ENCODE measurements at regions not wholly inside any gene's neighbourhood (a gene's known extent, or its start where the extent isn't known, plus 50 kb on each side); places are given as distances from the start of the nearest gene placed in this dataset.

DNA sequence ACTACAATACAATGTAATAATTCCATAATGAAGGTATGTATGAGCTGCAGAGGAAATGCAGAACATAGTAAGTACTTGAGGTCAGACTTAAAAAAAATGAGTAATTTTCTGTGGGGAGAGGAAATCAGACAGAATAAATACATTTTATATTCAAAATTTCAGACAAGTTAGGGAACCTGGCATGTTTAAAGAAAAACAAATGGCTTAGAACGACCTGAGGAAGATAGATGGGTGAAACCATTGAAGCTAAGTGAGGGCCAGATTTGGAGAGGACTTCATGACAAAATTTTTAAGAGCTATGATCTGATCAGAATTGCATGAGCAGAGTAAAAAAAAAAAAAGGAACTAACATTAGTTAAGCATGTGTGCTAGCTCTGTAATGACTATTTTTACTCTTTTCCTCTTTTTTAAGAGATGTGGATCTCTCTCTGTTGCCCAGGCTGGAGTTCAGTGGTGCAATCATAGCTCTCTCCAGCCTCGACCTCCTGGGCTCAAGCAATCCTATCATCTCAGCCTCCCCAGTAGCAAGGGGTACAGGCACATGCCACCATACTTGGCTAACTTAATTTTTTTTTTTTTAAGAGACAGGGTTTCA lies 157.6 kb upstream of the PDE3A start (continued):
- TF ChIP-seq, protein P1, sequence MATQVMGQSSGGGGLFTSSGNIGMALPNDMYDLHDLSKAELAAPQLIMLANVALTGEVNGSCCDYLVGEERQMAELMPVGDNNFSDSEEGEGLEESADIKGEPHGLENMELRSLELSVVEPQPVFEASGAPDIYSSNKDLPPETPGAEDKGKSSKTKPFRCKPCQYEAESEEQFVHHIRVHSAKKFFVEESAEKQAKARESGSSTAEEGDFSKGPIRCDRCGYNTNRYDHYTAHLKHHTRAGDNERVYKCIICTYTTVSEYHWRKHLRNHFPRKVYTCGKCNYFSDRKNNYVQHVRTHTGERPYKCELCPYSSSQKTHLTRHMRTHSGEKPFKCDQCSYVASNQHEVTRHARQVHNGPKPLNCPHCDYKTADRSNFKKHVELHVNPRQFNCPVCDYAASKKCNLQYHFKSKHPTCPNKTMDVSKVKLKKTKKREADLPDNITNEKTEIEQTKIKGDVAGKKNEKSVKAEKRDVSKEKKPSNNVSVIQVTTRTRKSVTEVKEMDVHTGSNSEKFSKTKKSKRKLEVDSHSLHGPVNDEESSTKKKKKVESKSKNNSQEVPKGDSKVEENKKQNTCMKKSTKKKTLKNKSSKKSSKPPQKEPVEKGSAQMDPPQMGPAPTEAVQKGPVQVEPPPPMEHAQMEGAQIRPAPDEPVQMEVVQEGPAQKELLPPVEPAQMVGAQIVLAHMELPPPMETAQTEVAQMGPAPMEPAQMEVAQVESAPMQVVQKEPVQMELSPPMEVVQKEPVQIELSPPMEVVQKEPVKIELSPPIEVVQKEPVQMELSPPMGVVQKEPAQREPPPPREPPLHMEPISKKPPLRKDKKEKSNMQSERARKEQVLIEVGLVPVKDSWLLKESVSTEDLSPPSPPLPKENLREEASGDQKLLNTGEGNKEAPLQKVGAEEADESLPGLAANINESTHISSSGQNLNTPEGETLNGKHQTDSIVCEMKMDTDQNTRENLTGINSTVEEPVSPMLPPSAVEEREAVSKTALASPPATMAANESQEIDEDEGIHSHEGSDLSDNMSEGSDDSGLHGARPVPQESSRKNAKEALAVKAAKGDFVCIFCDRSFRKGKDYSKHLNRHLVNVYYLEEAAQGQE (IDR thresholded peaks at IDR 0.05; ENCODE audit: low read depth) = no peak
- TF ChIP-seq ELF1 (IDR thresholded peaks at IDR 0.05; ENCODE audit: borderline replicate concordance, low read depth) = no peak
- TF ChIP-seq EZH2 (IDR thresholded peaks at IDR 0.05) = no peak

DNA sequence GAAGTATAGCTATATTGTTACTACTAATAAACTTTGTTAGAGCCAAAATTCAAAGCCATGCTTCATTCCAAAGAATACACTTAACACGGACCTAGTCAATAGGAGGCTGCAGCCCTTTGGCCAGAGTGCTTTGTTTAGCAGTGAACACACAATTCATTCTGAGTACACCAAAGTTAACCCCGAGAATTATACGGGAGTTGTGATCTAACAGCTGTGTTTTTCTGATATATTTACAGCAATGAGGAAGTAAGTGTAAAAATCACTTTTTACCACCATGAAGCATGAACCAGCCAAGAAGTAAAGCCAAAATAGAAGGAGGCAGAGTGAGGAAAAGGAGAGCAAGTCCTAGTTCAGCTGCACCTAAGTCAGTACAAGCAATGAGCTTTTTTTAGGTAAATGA lies 156.8 kb upstream of the PDE3A start:
- Histone ChIP-seq H3K4me2 (ENCODE audit: low read length) (no peak overlapping the region), H3K4me3 (replicated peaks in 1 of 2; ENCODE audit: low read depth in 1 of 2, low read length in 2 of 2) (no peak overlapping the region), H3K9ac (ENCODE audit: low read length) (no peak overlapping the region), H3K36me3 (ENCODE audit: control insufficient read depth in 1 of 2, insufficient read depth in 2 of 2, low read length in 2 of 2) (no peaks in the 10 kb centered on the region), H3K27me3 (ENCODE audit: insufficient read depth, low read length) (no peaks in the 10 kb centered on the region), H4K20me1 (ENCODE audit: insufficient read depth) (no peaks in the 10 kb centered on the region), H3K4me1 (ENCODE audit: control insufficient read depth in 1 of 2, insufficient read depth in 2 of 2, low read length in 2 of 2) (peaks cover 14 to 16% of the 10 kb centered on the region in 2 experiments), H3K9me2 (ENCODE audit: insufficient read depth) (no peaks in the 10 kb centered on the region), H2AFZ (ENCODE audit: low read depth, low read length, poor library complexity, severe bottlenecking) (no peak overlapping the region), H3K27ac (ENCODE audit: low read depth, low read length) (no peak overlapping the region), H3K79me2 (ENCODE audit: insufficient read depth, low read length) (no peaks in the 10 kb centered on the region), H3K9me3 (ENCODE audit: control insufficient read depth in 1 of 2, insufficient read depth in 1 of 2, low read depth in 1 of 2, low read length in 2 of 2) (no peaks in the 10 kb centered on the region)
- no TSS peak for BruUV-seq (replicated peaks)
- CTCF ChIA-PET = interaction anchor here (0.9 kb wide), 1 partner anchor 296 kb away, joined by 3 read pairs; no protein-coding TSS in a partner anchor
- ATAC-seq (no peak), DNase-seq (ENCODE audit: low read depth, low spot score) (no peak)
- RAD21 ChIA-PET (ENCODE audit: low non-redundant PET in 1 of 2, low total read pairs in 2 of 2, uncharacterized antibody in 2 of 2, unreplicated experiment in 2 of 2) = no interaction called here
- intact Hi-C loops (cut with micrococcal nuclease) = no loop called here
- POLR2A ChIA-PET = no interaction called here
- TF ChIP-seq, protein P2, sequence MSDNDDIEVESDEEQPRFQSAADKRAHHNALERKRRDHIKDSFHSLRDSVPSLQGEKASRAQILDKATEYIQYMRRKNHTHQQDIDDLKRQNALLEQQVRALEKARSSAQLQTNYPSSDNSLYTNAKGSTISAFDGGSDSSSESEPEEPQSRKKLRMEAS (IDR thresholded peaks at IDR 0.05) = no peak
- no peak for TF ChIP-seq YY1 (IDR thresholded peaks at IDR 0.05; ENCODE audit: extremely low read depth, insufficient replicate concordance, low read depth, low read length)
- TF ChIP-seq FOSL1 (IDR thresholded peaks at IDR 0.05; ENCODE audit: low read depth) = no peak
- TF ChIP-seq POLR2A (IDR thresholded peaks at IDR 0.05; ENCODE audit: borderline replicate concordance, extremely low read depth, insufficient read depth, insufficient read length) = no peak
- TF ChIP-seq EGR1 (IDR thresholded peaks at IDR 0.05; ENCODE audit: low read depth) = no peak
- no peak for TF ChIP-seq TCF7L2 (IDR thresholded peaks at IDR 0.05; ENCODE audit: borderline replicate concordance, extremely low read depth, insufficient read depth, insufficient read length)
- no peak for TF ChIP-seq ZFX (IDR thresholded peaks at IDR 0.05)
- TF ChIP-seq, protein P3, sequence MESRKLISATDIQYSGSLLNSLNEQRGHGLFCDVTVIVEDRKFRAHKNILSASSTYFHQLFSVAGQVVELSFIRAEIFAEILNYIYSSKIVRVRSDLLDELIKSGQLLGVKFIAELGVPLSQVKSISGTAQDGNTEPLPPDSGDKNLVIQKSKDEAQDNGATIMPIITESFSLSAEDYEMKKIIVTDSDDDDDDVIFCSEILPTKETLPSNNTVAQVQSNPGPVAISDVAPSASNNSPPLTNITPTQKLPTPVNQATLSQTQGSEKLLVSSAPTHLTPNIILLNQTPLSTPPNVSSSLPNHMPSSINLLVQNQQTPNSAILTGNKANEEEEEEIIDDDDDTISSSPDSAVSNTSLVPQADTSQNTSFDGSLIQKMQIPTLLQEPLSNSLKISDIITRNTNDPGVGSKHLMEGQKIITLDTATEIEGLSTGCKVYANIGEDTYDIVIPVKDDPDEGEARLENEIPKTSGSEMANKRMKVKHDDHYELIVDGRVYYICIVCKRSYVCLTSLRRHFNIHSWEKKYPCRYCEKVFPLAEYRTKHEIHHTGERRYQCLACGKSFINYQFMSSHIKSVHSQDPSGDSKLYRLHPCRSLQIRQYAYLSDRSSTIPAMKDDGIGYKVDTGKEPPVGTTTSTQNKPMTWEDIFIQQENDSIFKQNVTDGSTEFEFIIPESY (IDR thresholded peaks at IDR 0.05; ENCODE audit: extremely low read depth, insufficient replicate concordance, low read length) = no peak
- no peak for TF ChIP-seq EZH2phosphoT487 (IDR thresholded peaks at IDR 0.05; ENCODE audit: borderline replicate concordance)
- TF ChIP-seq CEBPB (IDR thresholded peaks at IDR 0.05; ENCODE audit: low read depth) = no peak
- no peak for TF ChIP-seq ELF1 (IDR thresholded peaks at IDR 0.05; ENCODE audit: borderline replicate concordance, low read depth)
- TF ChIP-seq, protein P1 (IDR thresholded peaks at IDR 0.05; ENCODE audit: low read depth) = no peak
- TF ChIP-seq POLR2AphosphoS5 (IDR thresholded peaks at IDR 0.05; ENCODE audit: low read depth, low read length) = no peak
- no peak for TF ChIP-seq JUND (IDR thresholded peaks at IDR 0.05)
- no peak for TF ChIP-seq SRF (IDR thresholded peaks at IDR 0.05; ENCODE audit: low read depth)
- TF ChIP-seq SIN3A (IDR thresholded peaks at IDR 0.05; ENCODE audit: low read depth) = no peak
